IMR-90 (cell line): ENCODE measurements at regions not wholly inside any gene's neighbourhood (a gene's known extent, or its start where the extent isn't known, plus 50 kb on each side); places are given as distances from the start of the nearest gene placed in this dataset.

ENCODE experiments used
- ATAC-seq: fragments of 200-7000 bp; cut with Tn5 transposase; 2 replicates; pipeline ENCODE4 v1.9.1; 2020; ENCODE audit warnings: low read depth, mild to moderate bottlenecking, moderate library complexity
- BruUV-seq: library from RNA; stranded (reverse); fragments of 400-500 nt; replicated peaks from 2 replicates; lab custom pipeline; 2021; lab: Mats Ljungman, UMichigan
- CTCF ChIA-PET: fragments of 300-600 bp; formaldehyde crosslinking; extraction: SDS; loops from one replicate; lab custom pipeline; 2021; ENCODE audit warnings: antibody characterized with exemption; lab: Yijun Ruan, JAX
- POLR2A ChIA-PET: fragments of 300-600 bp; sonication (Branson Sonifier 250); formaldehyde crosslinking; loops from one replicate; lab custom pipeline; 2022; ENCODE audit warnings: antibody characterized with exemption; ENCODE audit not compliant: unreplicated experiment; lab: Charles Lee
- DNase-seq: peaks from one replicate; pipeline ENCODE4 v3.0.0; 2013
- H2AFZ ChIP-seq: replicated peaks from 2 replicates; pipeline ENCODE3; 2013; ENCODE audit warnings: low read length, mild to moderate bottlenecking; ENCODE audit not compliant: poor library complexity
- H2AK5ac ChIP-seq: 2 replicates; pipeline ENCODE4 v1.6.1; 2013; ENCODE audit warnings: low read depth, low read length, inconsistent platforms
- H2AK9ac ChIP-seq: replicated peaks from 2 replicates; pipeline ENCODE3; 2013; ENCODE audit warnings: mild to moderate bottlenecking, low read depth, low read length, moderate library complexity; ENCODE audit not compliant: poor library complexity
- H2BK120ac ChIP-seq: 2 replicates; pipeline ENCODE4 v1.6.1; 2013; ENCODE audit warnings: low read depth, low read length, inconsistent platforms
- H2BK15ac ChIP-seq: 3 replicates; pipeline ENCODE4 v1.6.1; 2013; ENCODE audit warnings: low read depth, low read length, inconsistent platforms
- H2BK20ac ChIP-seq: 2 replicates; pipeline ENCODE4 v1.6.1; 2013; ENCODE audit warnings: low read depth, mild to moderate bottlenecking, inconsistent platforms, low read length, moderate library complexity
- H2BK5ac ChIP-seq: 2 replicates; pipeline ENCODE4 v1.6.1; 2013; ENCODE audit warnings: mild to moderate bottlenecking, low read depth, low read length, inconsistent platforms; ENCODE audit not compliant: poor library complexity, severe bottlenecking
- H3K14ac ChIP-seq: replicated peaks from 2 replicates; pipeline ENCODE4 v1.6.1; 2013; ENCODE audit warnings: low read depth, low read length, inconsistent platforms
- H3K18ac ChIP-seq: 2 replicates; pipeline ENCODE4 v1.6.1; 2013; ENCODE audit warnings: low read depth, low read length, control low read depth
- H3K23ac ChIP-seq: 2 replicates; pipeline ENCODE4 v1.6.1; 2013; ENCODE audit warnings: low read depth, low read length, inconsistent platforms
- H3K27ac ChIP-seq: 2 replicates; pipeline ENCODE4 v1.5.1; 2013; ENCODE audit warnings: mild to moderate bottlenecking, control low read depth, low read length; ENCODE audit not compliant: insufficient read depth
- H3K27me3 ChIP-seq: 2 replicates; pipeline ENCODE4 v1.6.1; 2013; ENCODE audit warnings: low read length; ENCODE audit not compliant: control insufficient read depth, insufficient read depth
- H3K36me3 ChIP-seq: 2 replicates; pipeline ENCODE4 v1.6.1; 2013; ENCODE audit warnings: low read length, mixed read lengths; ENCODE audit not compliant: control insufficient read depth, insufficient read depth
- H3K4ac ChIP-seq: 2 replicates; pipeline ENCODE4 v1.6.1; 2013; ENCODE audit warnings: low read depth, low read length, inconsistent platforms
- H3K4me1 ChIP-seq: 2 replicates; pipeline ENCODE4 v1.6.1; 2013; ENCODE audit warnings: low read length, mixed read lengths; ENCODE audit not compliant: control insufficient read depth, insufficient read depth
- H3K4me2 ChIP-seq: 2 replicates; pipeline ENCODE4 v1.6.1; 2013; ENCODE audit warnings: low read depth, mild to moderate bottlenecking, control low read depth, low read length, moderate library complexity
- H3K4me3 ChIP-seq: 2 replicates; pipeline ENCODE4 v1.5.1; 2013; ENCODE audit warnings: low read depth, mild to moderate bottlenecking, control low read depth, low read length, moderate library complexity; ENCODE audit not compliant: insufficient read depth
- H3K56ac ChIP-seq: 2 replicates; pipeline ENCODE4 v1.6.1; 2013; ENCODE audit warnings: low read length, inconsistent platforms; ENCODE audit not compliant: insufficient read depth; ENCODE audit errors: extremely low read depth
- H3K79me1 ChIP-seq, 2 experiments: 2 replicates each; pipeline ENCODE4 v1.6.1; 2013; ENCODE audit warnings: low read length in 2 of 2, inconsistent platforms in 1 of 2, low read depth in 1 of 2
- H3K9ac ChIP-seq: 2 replicates; pipeline ENCODE4 v1.6.1; 2013; ENCODE audit warnings: low read depth, low read length, control low read depth
- H3K9me1 ChIP-seq: 2 replicates; pipeline ENCODE4 v1.6.1; 2013; ENCODE audit warnings: low read length, inconsistent platforms; ENCODE audit not compliant: insufficient read depth
- H3K9me3 ChIP-seq: 2 replicates; pipeline ENCODE4 v1.6.1; 2013; ENCODE audit warnings: low read length; ENCODE audit not compliant: control insufficient read depth, insufficient read depth
- H4K20me1 ChIP-seq: 2 replicates; pipeline ENCODE4 v1.6.1; 2013; ENCODE audit warnings: low read length, inconsistent platforms; ENCODE audit not compliant: insufficient read depth
- H4K5ac ChIP-seq: 2 replicates; pipeline ENCODE4 v1.6.1; 2013; ENCODE audit warnings: mild to moderate bottlenecking, low read depth, low read length, control low read depth
- H4K8ac ChIP-seq, 2 experiments: 2 replicates each; pipeline ENCODE4 v1.6.1; 2013; ENCODE audit warnings: low read depth in 2 of 2, low read length in 2 of 2, control low read depth in 1 of 2, inconsistent platforms in 1 of 2
- H4K91ac ChIP-seq: 2 replicates; pipeline ENCODE4 v1.6.1; 2013; ENCODE audit warnings: low read depth, low read length, inconsistent platforms; ENCODE audit not compliant: insufficient read depth
- BHLHE40 ChIP-seq: fragments of 150-350 bp; IDR thresholded peaks from 2 replicates; pipeline ENCODE4 v1.6.1; 2016; ENCODE audit warnings: mild to moderate bottlenecking, low read depth, low read length
- CEBPB ChIP-seq: IDR thresholded peaks from 2 replicates; pipeline ENCODE4 v1.6.1; 2012; ENCODE audit warnings: low read depth, low read length, improper control_type of control experiment
- CHD1 ChIP-seq: IDR thresholded peaks from 2 replicates; pipeline ENCODE4 v1.6.1; 2012; ENCODE audit warnings: low read depth, low read length, improper control_type of control experiment
- FOS ChIP-seq: fragments of 150-350 bp; IDR thresholded peaks from 2 replicates; pipeline ENCODE4 v1.6.1; 2016; ENCODE audit warnings: low read depth, low read length
- MAFK ChIP-seq: IDR thresholded peaks from 2 replicates; pipeline ENCODE4 v1.6.1; 2012; ENCODE audit warnings: low read depth, low read length, improper control_type of control experiment
- MXI1 ChIP-seq: IDR thresholded peaks from 2 replicates; pipeline ENCODE4 v1.6.1; 2012; ENCODE audit warnings: low read depth, mild to moderate bottlenecking, low read length, moderate library complexity, borderline replicate concordance
- NFE2L2 ChIP-seq: fragments of 150-350 bp; IDR thresholded peaks from 2 replicates; pipeline ENCODE4 v1.6.1; 2016; ENCODE audit warnings: low read depth, mild to moderate bottlenecking, low read length
- POLR2A ChIP-seq: IDR thresholded peaks from 2 replicates; pipeline ENCODE4 v1.6.1; 2012; ENCODE audit warnings: mild to moderate bottlenecking, low read depth, low read length
- RAD21 ChIP-seq: IDR thresholded peaks from 2 replicates; pipeline ENCODE4 v1.6.1; 2012; ENCODE audit warnings: low read length, improper control_type of control experiment
- RCOR1 ChIP-seq: IDR thresholded peaks from 2 replicates; pipeline ENCODE4 v1.6.1; 2012; ENCODE audit warnings: mild to moderate bottlenecking, low read length, improper control_type of control experiment; ENCODE audit not compliant: insufficient replicate concordance
- RFX5 ChIP-seq: IDR thresholded peaks from 2 replicates; pipeline ENCODE4 v1.8.0; 2012; ENCODE audit warnings: low read depth, mild to moderate bottlenecking, low read length, moderate library complexity
- WGBS, 2 experiments: methylation state at CpG; one replicate each; pipeline versions ENCODE4 v1.1.5 to v1.1.7; 2013; ENCODE audit warnings: missing lambda C conversion rate in 2 of 2; ENCODE audit not compliant: insufficient read length in 1 of 2; ENCODE audit errors: extremely low coverage in 2 of 2; 5-methylcytosine and 5-hydroxymethylcytosine counted together
- dilution Hi-C: fragments of 300-500 bp; cut with HindIII; formaldehyde crosslinking; loops from one replicate; pipeline ENCODE4 v1.14.3; 2018; ENCODE audit warnings: low sequenced_read_pairs; ENCODE audit not compliant: unreplicated experiment
- in situ Hi-C: fragments of 300-500 bp; cut with MboI; formaldehyde crosslinking; loops from 3 replicates; pipeline ENCODE4 v1.14.3; 2019; ENCODE audit warnings: low sequenced_read_pairs, inconsistent platforms, mixed read lengths
- intact Hi-C: fragments of 100-400 bp; cut with micrococcal nuclease; formaldehyde crosslinking; loops from 2 replicates; pipeline ENCODE4 v1.10.0; 2022
- TF ChIP-seq, protein P1 (sequence below): fragments of 150-350 bp; IDR thresholded peaks from 2 replicates; pipeline ENCODE4 v1.6.1; 2017; ENCODE audit warnings: mild to moderate bottlenecking, antibody characterized with exemption, low read length, low read depth
- TF ChIP-seq, protein P2 (sequence below): conservative IDR thresholded peaks from 2 replicates; pipeline ENCODE4 v1.5.1; 2012; ENCODE audit warnings: mild to moderate bottlenecking, low read depth, low read length, improper control_type of control experiment
- TF ChIP-seq, protein P3 (sequence below): fragments of 150-350 bp; IDR thresholded peaks from 2 replicates; pipeline ENCODE4 v1.6.1; 2016; ENCODE audit warnings: low read depth, mild to moderate bottlenecking, low read length, moderate library complexity, borderline replicate concordance

DNA sequence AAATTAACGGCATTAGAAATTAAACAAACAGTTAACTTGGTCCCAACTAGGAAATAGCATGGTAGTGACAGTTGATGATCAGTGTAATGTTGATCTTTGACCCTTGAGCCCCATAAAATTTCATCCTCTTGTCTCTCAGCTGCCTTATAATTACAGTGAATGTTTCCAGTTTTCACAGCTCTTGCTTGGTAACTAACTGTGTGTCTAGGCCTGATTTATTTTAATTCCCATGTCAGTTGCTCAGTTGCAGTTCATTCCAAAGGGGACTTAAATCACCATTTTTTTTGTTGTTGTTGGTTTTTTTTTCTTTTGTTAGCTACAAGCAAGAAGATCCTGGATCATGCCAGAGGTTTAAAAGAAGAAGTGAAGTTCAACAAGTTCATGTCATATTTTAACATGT lies 1883.7 kb upstream of the FLRT2 start:
- ATAC-seq (no peak), DNase-seq (no peak)
- H2BK20ac ChIP-seq, result no peak overlapping the region
- H3K36me3 ChIP-seq, result no peaks in the 10 kb centered on the region
- H4K8ac ChIP-seq, result no peak overlapping the region
- H3K23ac ChIP-seq, result no peak overlapping the region
- dilution Hi-C loops (no loop called here), in situ Hi-C loops (no loop called here), intact Hi-C loops (no loop called here)
- no peak overlapping the region for H4K91ac ChIP-seq
- H3K4me3 ChIP-seq, result no peak overlapping the region
- H3K4ac ChIP-seq, result no peak overlapping the region
- no peaks in the 10 kb centered on the region for H3K4me1 ChIP-seq
- H2AK5ac ChIP-seq, result no peak overlapping the region
- no peaks in the 10 kb centered on the region for H3K27me3 ChIP-seq
- no peaks in the 10 kb centered on the region for H3K79me1 ChIP-seq
- no peak overlapping the region for H3K14ac ChIP-seq
- H2BK120ac ChIP-seq, result no peak overlapping the region
- H4K20me1 ChIP-seq, result no peaks in the 10 kb centered on the region
- no peak overlapping the region for H2BK5ac ChIP-seq
- ChIA-PET CTCF (no interaction called here), POLR2A (no interaction called here)
- H3K18ac ChIP-seq, result no peak overlapping the region
- H3K4me2 ChIP-seq, result no peak overlapping the region
- H3K9me1 ChIP-seq, result no peaks in the 10 kb centered on the region
- no peak overlapping the region for H3K27ac ChIP-seq
- no peak overlapping the region for H2BK15ac ChIP-seq
- no TSS peak for BruUV-seq
- no peaks in the 10 kb centered on the region for H3K9me3 ChIP-seq
- no peak overlapping the region for H4K5ac ChIP-seq
- TF ChIP-seq POLR2A, result no peak
- TF ChIP-seq MXI1, result no peak
- TF ChIP-seq RCOR1, result no peak
- no peak for TF ChIP-seq MAFK
- TF ChIP-seq, protein P1, sequence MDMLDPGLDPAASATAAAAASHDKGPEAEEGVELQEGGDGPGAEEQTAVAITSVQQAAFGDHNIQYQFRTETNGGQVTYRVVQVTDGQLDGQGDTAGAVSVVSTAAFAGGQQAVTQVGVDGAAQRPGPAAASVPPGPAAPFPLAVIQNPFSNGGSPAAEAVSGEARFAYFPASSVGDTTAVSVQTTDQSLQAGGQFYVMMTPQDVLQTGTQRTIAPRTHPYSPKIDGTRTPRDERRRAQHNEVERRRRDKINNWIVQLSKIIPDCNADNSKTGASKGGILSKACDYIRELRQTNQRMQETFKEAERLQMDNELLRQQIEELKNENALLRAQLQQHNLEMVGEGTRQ, result no peak
- TF ChIP-seq BHLHE40, result no peak
- no peak for TF ChIP-seq RAD21
- no peak for TF ChIP-seq RFX5
- TF ChIP-seq CHD1, result no peak
- TF ChIP-seq NFE2L2, result no peak
- TF ChIP-seq FOS, result no peak
- TF ChIP-seq, protein P2, sequence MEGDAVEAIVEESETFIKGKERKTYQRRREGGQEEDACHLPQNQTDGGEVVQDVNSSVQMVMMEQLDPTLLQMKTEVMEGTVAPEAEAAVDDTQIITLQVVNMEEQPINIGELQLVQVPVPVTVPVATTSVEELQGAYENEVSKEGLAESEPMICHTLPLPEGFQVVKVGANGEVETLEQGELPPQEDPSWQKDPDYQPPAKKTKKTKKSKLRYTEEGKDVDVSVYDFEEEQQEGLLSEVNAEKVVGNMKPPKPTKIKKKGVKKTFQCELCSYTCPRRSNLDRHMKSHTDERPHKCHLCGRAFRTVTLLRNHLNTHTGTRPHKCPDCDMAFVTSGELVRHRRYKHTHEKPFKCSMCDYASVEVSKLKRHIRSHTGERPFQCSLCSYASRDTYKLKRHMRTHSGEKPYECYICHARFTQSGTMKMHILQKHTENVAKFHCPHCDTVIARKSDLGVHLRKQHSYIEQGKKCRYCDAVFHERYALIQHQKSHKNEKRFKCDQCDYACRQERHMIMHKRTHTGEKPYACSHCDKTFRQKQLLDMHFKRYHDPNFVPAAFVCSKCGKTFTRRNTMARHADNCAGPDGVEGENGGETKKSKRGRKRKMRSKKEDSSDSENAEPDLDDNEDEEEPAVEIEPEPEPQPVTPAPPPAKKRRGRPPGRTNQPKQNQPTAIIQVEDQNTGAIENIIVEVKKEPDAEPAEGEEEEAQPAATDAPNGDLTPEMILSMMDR, result no peak
- TF ChIP-seq CEBPB, result no peak
- TF ChIP-seq, protein P3, sequence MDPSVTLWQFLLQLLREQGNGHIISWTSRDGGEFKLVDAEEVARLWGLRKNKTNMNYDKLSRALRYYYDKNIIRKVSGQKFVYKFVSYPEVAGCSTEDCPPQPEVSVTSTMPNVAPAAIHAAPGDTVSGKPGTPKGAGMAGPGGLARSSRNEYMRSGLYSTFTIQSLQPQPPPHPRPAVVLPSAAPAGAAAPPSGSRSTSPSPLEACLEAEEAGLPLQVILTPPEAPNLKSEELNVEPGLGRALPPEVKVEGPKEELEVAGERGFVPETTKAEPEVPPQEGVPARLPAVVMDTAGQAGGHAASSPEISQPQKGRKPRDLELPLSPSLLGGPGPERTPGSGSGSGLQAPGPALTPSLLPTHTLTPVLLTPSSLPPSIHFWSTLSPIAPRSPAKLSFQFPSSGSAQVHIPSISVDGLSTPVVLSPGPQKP, result no peak
- no CpG with 5 or more reads among the region's 1 CpG for WGBS, 2 experiments
- H3K9ac ChIP-seq, result no peak overlapping the region
- H2AFZ ChIP-seq, result no peak overlapping the region
- H2AK9ac ChIP-seq, result no peak overlapping the region
- H3K56ac ChIP-seq, result no peak overlapping the region
